ENCODE measurements at regions not wholly inside any gene's neighbourhood (a gene's known extent, or its start where the extent isn't known, plus 50 kb on each side); places are given as distances from the start of the nearest gene placed in this dataset.
A peak's percentile ranks its signal among the peaks of the same experiment; 100 is the strongest.
"Not testable (repeated sequence)": the region's sequence is repeated elsewhere in the genome, so short reads cannot be mapped to it uniquely, and the experiment has no call there.

GRCh38 chr5:39970117-39970798 lies 545.5 kb upstream of the DAB2 start:
- DNase-seq = no peak

GRCh38 chr5:39968381-39968780 lies 543.6 kb upstream of the DAB2 start:
- no peak for DNase-seq
- intact Hi-C loops (cut with DNase I) = no loop called here

More at GRCh38 chr5:39970117-39970798, 545.5 kb upstream of the DAB2 start:
- intact Hi-C loops (cut with DNase I) = no loop called here

- intact Hi-C loops (cut with DNase I) = no loop called here
- DNase-seq = no peak
Observed at GRCh38 chr5:39955156-39955555, 530.4 kb upstream of the DAB2 start.

GRCh38 chr5:39951070-39951469 lies 526.3 kb upstream of the DAB2 start:
- intact Hi-C loops (cut with DNase I) = no loop called here
- no peak for DNase-seq

GRCh38 chr5:39948867-39949468 lies 524.2 kb upstream of the DAB2 start:
- intact Hi-C loops (cut with DNase I) = loop anchor here (5.0 kb wide), 2 partner anchors 738 to 788 kb away; no protein-coding TSS in a partner anchor
- peak in 31 of 42 donors; percentile 11 to 85 (median 59) for DNase-seq

- no peak for DNase-seq
- intact Hi-C loops (cut with DNase I) = loop anchor here (5.0 kb wide), 2 partner anchors 739 to 789 kb away; no protein-coding TSS in a partner anchor
Observed at GRCh38 chr5:39948341-39948740, 523.6 kb upstream of the DAB2 start.

- intact Hi-C loops (cut with DNase I) = loop anchor here (5.0 kb wide), 2 partner anchors 740 to 790 kb away; no protein-coding TSS in a partner anchor
- DNase-seq = no peak
Observed at GRCh38 chr5:39947657-39948056, 522.9 kb upstream of the DAB2 start.

GRCh38 chr5:39946356-39947045 lies 521.7 kb upstream of the DAB2 start:
- DNase-seq = no peak
- intact Hi-C loops (cut with DNase I) = loop anchor here (5.0 kb wide), 2 partner anchors 741 to 791 kb away; no protein-coding TSS in a partner anchor

GRCh38 chr5:39945870-39946269 lies 521.1 kb upstream of the DAB2 start:
- no peak for DNase-seq
- intact Hi-C loops (cut with DNase I) = loop anchor here (5.0 kb wide), 2 partner anchors 741 to 791 kb away; no protein-coding TSS in a partner anchor

GRCh38 chr5:39943811-39944210 lies 519.0 kb upstream of the DAB2 start:
- no peak for DNase-seq
- intact Hi-C loops (cut with DNase I) = no loop called here

- intact Hi-C loops (cut with DNase I) = no loop called here
Observed at GRCh38 chr5:39942606-39943005, 517.8 kb upstream of the DAB2 start.

GRCh38 chr5:39941416-39941815 lies 516.6 kb upstream of the DAB2 start:
- intact Hi-C loops (cut with DNase I) = no loop called here
- DNase-seq = no peak

More at GRCh38 chr5:39942606-39943005, 517.8 kb upstream of the DAB2 start:
- DNase-seq = no peak

GRCh38 chr5:39934830-39935229 lies 510.1 kb upstream of the DAB2 start:
- intact Hi-C loops (cut with DNase I) = no loop called here
- DNase-seq = no peak

- intact Hi-C loops (cut with DNase I) = no loop called here
- no peak for DNase-seq
Observed at GRCh38 chr5:39933061-39933460, 508.3 kb upstream of the DAB2 start.

GRCh38 chr5:39928709-39929108 lies 503.9 kb upstream of the DAB2 start:
- intact Hi-C loops (cut with DNase I) = no loop called here
- DNase-seq = no peak

GRCh38 chr5:39919876-39920275 lies 495.1 kb upstream of the DAB2 start:
- no peak for DNase-seq
- intact Hi-C loops (cut with DNase I) = no loop called here

GRCh38 chr5:39912906-39913305 lies 488.1 kb upstream of the DAB2 start:
- DNase-seq = no peak
- intact Hi-C loops (cut with DNase I) = no loop called here

GRCh38 chr5:39907267-39907951 lies 482.6 kb upstream of the DAB2 start:
- intact Hi-C loops (cut with DNase I); DNase-seq: not testable (repeated sequence)

GRCh38 chr5:39906146-39906545 lies 481.4 kb upstream of the DAB2 start:
- no peak for DNase-seq
- intact Hi-C loops (cut with DNase I) = no loop called here
